ENCODE measurements at regions not wholly inside any gene's neighbourhood (a gene's known extent, or its start where the extent isn't known, plus 50 kb on each side); places are given as distances from the start of the nearest gene placed in this dataset.

- no peak for DNase-seq (ENCODE audit: low spot score)
These were observed 81.7 kb upstream of the HMHB1 start for GRCh38 chr5:143730112-143730801.

GRCh38 chr5:143729334-143729946, 82.5 kb upstream of the HMHB1 start:
- DNase-seq (ENCODE audit: low spot score): no peak
- TF ChIP-seq CTCF (IDR thresholded peaks at IDR 0.05; ENCODE audit: extremely low read depth, missing control alignments): no peak

More at GRCh38 chr5:143730112-143730801, 81.7 kb upstream of the HMHB1 start:
- no peak for TF ChIP-seq CTCF (IDR thresholded peaks at IDR 0.05; ENCODE audit: extremely low read depth, missing control alignments)

GRCh38 chr5:143723159-143723558, 88.8 kb upstream of the HMHB1 start:
- no peak for TF ChIP-seq CTCF (IDR thresholded peaks at IDR 0.05; ENCODE audit: extremely low read depth, missing control alignments)
- DNase-seq (ENCODE audit: low spot score): no peak

- DNase-seq (ENCODE audit: low spot score): no peak
These were observed 90.0 kb upstream of the HMHB1 start for GRCh38 chr5:143721925-143722324.

GRCh38 chr5:143720689-143721088, 91.3 kb upstream of the HMHB1 start:
- no peak for TF ChIP-seq CTCF (IDR thresholded peaks at IDR 0.05; ENCODE audit: extremely low read depth, missing control alignments)
- no peak for DNase-seq (ENCODE audit: low spot score)

More at GRCh38 chr5:143721925-143722324, 90.0 kb upstream of the HMHB1 start:
- no peak for TF ChIP-seq CTCF (IDR thresholded peaks at IDR 0.05; ENCODE audit: extremely low read depth, missing control alignments)

- no peak for DNase-seq (ENCODE audit: low spot score)
- no peak for TF ChIP-seq CTCF (IDR thresholded peaks at IDR 0.05; ENCODE audit: extremely low read depth, missing control alignments)
These were observed 94.6 kb upstream of the HMHB1 start for GRCh38 chr5:143717400-143717799.

- DNase-seq (ENCODE audit: low spot score): no peak
- TF ChIP-seq CTCF (IDR thresholded peaks at IDR 0.05; ENCODE audit: extremely low read depth, missing control alignments): no peak
These were observed 95.1 kb upstream of the HMHB1 start for GRCh38 chr5:143716881-143717280.

Data from GM20000 (cell line).